Muscle of arm (tissue), 1 donor: ENCODE measurements at regions not wholly inside any gene's neighbourhood (a gene's known extent, or its start where the extent isn't known, plus 50 kb on each side); places are given as distances from the start of the nearest gene placed in this dataset.

Source experiments
- DNase-seq: peaks from one replicate; pipeline ENCODE4 v3.0.0-alpha.2; 2013

DNA sequence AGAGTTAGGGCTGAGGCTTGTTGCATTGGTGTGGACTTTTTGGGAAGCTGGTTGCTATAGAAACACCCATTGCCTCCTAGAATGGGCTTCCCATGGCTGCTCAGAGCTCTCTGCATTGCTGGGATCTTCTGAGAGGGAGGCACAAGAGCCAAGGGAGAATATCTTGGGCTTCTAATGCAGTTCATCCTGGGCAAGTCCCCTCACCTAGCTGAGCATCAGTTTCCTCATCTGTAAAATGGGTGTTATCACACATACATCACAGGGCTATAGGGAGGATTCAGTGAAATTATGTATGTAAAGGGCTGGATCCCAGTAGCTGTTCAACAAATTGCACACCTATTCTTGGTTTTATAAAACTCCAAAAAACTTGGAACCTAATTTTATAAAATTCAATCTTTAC lies 106.1 kb upstream of the ALDH1B1 start:
- DNase-seq: no peak

DNA sequence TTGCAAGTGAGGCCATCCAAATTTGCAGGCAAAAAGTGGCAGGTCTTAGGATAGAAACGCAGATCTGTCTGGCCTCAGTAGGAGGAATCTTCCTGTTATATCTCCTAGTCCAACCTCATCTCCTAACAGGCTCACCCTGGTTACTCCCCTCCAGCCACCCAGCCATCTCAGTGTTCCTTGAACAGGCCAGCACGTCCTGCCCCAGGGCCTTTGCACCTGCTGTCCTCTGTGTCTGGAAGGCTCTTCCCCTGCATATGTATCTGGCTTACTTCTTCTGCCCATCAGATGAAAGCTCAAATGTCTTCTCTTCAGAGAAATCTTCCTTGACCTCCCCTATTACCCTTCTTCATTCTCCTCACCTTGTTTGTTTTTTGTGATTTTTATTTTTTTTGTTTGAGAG lies 107.3 kb upstream of the ALDH1B1 start:
- DNase-seq: no peak

DNA sequence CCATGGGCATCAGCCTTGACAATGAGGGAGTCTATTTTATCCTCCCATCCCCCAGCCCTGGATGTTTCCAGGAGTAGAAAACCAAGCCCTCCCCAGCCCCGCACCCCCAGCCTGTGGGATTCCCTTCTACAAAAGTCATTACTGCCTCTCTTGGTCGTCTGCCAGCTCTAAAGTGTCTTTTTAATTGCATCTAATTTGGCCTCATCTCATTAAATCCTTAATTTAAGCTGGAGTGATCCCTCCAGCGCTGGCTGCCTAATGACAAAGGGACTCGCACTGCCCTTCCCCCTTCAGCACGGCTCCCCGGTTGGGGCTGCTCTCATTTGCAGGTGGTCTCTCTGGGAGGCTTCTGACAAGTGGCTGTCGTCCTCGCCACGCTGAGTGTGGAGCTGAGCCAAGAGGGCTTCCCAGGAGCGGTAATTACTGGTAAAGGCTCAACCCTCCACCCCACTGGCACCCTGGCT lies 107.9 kb upstream of the ALDH1B1 start:
- DNase-seq: no peak

GRCh38 chr9:38284039-38284575 lies 108.4 kb upstream of the ALDH1B1 start:
- no peak for DNase-seq

GRCh38 chr9:38282756-38283155 lies 109.7 kb upstream of the ALDH1B1 start:
- no peak for DNase-seq

DNA sequence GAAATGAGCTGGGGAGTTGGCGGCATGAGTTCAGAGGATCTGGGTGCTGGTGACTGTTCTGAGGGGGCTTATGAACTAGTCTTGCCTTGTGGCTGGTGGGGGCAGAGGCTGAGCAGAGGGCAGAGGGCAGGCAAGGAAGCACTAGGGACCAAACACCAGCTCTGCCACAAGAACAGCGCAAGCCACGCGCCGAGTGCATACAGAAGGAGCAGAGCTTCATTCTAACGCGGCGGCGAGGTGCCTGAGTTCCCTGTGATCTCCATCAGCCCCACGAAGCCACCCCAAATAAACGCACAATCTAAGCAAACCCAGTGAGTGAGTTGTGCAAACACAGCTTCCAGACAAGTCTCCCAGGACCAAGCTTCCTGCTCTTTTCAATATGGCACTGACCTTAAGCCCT lies 110.6 kb upstream of the ALDH1B1 start:
- no peak for DNase-seq

DNA sequence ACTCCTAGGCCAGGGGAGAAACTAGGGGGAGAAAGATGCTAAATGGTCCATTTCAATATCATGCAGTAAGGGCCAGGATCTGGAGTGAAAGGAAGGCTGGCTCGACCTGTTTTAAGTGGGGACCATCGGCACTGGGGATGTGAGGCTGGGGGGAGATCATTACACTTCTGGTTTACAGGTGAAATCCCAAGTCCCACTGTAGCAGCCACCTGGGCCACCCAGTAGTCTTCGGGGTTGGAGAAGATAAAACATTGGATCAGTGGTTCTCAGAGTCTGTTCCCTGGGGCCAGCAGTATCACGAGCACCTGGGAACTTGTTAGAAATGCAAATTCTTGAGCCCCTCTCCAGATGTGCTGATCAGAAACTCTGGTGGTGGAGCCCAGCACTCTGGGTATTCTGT lies 111.3 kb upstream of the ALDH1B1 start:
- no peak for DNase-seq

DNA sequence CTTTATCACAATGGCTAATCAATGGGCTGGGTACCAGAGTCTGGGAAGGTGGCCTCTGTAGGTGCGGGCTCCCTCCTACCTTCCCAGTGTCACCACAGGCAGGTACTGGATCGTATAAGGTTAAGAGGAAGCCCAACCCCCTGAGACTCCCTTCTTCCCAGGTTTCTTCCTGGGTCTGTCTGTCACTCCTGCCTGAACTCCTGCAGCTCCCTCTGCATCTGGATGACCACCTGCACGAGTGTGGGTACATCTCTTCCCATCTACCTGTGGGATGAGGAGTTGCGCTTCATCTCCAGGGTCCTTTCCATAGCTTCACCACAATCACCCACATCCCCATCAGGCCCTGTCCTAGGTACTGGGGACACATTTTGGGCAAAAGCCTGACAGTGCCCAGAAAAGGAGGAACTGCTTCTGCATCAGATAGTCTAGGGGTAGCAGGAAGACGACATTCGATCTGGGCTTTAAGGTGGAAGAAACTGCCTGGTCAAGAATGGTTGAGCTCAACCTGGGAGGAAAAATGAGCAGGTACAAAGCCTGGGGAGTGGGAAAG lies 112.2 kb upstream of the ALDH1B1 start:
- no peak for DNase-seq

- DNase-seq: no peak
These were observed 113.4 kb upstream of the ALDH1B1 start for GRCh38 chr9:38278931-38279679.

GRCh38 chr9:38278457-38278856 lies 114.0 kb upstream of the ALDH1B1 start:
- DNase-seq: no peak

DNA sequence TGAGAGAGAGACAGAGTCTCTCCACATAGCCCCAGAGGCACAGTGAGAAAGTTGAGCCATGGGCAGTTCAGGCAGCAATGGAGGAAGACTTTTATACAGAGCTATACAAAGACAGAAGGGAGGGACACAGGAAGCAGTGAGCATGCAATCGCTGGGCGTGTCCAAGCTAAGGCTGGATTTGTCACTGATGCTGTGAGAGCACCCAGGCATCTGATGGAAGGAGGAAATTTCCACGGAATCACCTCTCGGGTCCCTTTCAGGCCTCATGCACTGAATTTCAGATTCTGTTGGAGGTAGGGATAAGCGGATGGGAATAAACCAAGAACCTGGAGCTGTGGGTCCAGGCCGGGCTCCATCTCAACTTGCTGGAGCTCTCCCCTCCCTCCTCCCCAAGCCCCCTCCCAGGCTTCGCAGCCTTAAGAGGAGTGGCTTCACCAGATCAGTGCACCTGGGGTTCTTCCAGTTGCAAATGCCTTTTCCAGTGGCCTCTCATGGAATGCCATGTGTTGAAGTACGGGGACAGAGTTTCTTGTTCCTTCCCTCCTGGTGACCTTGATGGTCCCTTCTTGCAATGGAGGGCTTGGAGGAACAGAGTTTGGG lies 114.8 kb upstream of the ALDH1B1 start:
- no peak for DNase-seq

DNA sequence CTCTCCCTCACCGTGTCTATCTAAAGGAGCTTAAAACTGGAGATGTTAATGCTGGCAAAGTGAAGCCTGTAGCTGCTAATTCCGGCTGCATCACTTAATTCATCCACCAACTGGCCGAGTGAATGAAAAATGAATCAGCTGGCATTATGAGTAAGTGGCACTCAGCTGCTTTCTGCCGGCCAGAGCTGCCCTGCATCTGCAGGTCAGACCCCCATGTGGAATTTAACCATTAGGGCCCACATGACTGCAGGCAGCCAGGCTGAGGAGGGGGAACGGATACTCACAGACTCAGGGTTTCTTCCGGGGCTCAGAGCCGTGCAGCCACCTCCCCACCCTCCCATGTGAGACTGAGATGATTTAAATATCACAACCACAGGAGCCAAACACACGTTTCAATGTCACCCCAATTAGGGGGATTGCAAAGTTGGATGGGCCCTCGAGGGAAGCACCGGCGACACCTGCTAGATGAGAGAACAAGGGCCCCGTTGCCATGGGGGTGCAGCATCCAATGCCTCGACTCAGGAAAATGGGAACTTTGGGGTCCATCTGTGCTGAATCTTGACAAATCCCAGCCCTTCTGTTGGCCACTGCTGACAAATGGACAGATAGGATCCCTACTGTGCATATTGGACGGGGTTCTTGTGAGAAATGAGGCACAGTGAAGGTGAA lies 115.6 kb upstream of the ALDH1B1 start:
- no peak for DNase-seq

DNA sequence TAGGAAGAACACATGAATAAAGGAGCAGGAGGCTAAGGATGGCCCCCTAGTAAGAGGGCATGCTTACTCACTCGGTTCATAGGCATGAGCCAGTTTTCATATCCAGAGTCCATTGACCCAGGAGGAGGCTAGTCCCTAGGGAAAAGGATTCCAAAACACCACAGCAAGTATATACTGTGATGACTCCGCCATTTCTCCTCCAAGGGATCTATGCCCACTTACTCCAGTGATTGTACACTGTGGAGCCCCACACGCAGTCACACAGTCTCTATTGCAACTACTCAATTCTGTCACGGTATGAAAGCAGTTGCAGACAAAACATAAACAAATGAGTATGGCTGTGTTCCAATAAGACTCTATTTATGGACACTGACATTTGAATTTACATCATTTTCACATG lies 117.7 kb upstream of the ALDH1B1 start:
- no peak for DNase-seq

GRCh38 chr9:38272710-38273109 lies 119.8 kb upstream of the ALDH1B1 start:
- DNase-seq: no peak

- no peak for DNase-seq
These were observed 120.7 kb upstream of the ALDH1B1 start for GRCh38 chr9:38271666-38272241.

DNA sequence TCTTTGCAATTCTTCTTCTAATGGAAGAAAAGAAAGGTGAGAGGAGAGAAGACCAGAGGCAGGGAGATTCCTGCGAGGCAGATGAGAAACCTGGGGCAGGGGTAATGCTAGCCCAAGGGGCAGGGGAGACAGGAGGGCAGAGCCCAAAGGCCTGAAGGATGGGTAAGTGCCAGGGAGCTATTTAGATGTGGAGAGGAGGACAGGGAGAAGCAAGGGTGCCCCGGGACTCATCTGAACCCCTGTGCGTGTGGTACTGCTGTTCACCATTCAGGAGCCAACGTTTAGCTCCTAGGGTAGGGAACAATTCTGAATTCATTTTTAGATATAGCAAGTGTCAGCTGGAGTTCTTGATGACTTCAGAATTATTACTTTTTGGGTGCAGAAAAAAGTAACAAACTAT lies 122.7 kb upstream of the ALDH1B1 start:
- no peak for DNase-seq

DNA sequence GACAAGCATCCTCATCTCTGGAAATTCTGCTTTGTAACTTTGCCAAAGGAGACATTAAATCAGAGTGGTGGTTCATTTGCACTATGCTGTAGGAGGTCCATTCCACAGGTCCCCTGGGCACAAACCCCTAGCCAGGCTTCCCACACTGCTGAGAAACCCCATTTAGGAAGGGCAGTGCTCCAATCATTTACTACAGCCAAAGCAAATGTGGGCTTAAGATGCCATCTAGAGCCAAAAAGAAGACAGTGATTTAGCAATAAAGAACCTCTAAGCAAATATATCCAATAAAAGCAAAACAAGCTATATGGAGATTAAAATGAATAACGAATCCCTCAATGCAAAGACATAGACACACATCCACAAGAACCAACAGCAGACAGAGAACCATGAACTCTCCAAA lies 129.0 kb upstream of the ALDH1B1 start:
- DNase-seq: no peak

DNA sequence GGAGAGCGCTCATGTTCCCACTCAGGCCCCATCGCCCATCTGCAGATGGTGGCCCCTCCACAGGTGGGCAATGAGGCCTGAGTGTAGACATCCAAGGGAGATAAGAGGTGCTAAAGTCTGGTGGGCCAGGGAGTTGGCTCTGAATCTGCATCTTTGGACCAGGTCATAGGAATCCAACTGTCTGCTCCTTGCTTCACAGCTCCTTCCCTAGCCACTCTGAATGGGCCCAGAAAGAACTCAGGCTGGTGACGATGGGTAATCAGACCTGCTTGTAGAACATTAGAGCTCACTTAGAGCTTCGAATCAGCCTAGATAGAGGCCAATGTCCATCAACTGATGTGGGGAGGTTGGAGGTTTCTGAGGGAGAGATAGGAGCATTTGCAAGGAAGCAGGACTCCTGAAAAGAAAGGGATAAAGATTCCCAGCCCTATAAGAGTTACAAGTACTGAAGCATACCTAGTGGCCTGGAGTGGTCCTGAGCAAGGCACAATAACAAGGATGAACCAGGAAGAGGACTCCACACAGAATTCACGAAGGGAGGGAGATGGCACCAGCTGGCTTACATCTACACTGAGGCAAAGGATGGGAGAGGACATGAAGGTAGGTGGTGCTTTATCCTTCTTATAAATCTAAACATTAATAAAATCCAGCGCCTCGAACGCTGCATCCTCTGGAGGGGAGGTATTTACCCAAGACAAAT lies 132.8 kb upstream of the ALDH1B1 start:
- no peak for DNase-seq

DNA sequence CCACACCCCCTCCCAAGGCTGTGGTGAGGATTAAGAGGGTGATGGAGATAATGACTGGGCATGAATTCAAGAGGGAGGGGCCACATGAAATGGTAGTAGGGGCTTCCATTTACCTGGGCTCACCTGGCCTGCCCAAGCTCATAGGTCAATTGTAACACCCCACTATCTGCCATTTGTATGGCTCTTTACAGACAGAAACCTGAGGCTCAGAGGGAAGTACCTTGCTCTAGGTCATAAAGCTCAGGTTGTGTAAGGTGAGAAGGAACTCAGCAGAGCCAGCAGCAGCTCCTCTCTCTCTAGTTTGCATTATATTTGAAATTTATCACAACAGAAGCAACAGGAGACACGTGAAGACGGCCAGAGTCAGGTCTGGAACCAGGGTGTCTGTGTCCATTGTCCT lies 133.4 kb upstream of the ALDH1B1 start:
- DNase-seq: no peak

GRCh38 chr9:38257626-38258215 lies 134.8 kb upstream of the ALDH1B1 start:
- no peak for DNase-seq

GRCh38 chr9:38256461-38256860 lies 136.0 kb upstream of the ALDH1B1 start:
- no peak for DNase-seq
